ENCODE measurements at regions not wholly inside any gene's neighbourhood (a gene's known extent, or its start where the extent isn't known, plus 50 kb on each side); places are given as distances from the start of the nearest gene placed in this dataset.

- no peaks in the 10 kb centered on the region for H3K27me3 ChIP-seq (ENCODE audit: insufficient read depth)
- TF ChIP-seq MXI1 (IDR thresholded peaks at IDR 0.05; ENCODE audit: low read depth, low read length) (no peak), CTCF (IDR thresholded peaks at IDR 0.05) (no peak), MAX (IDR thresholded peaks at IDR 0.05; ENCODE audit: low read depth) (no peak), FOXM1 (IDR thresholded peaks at IDR 0.05; ENCODE audit: low read depth) (no peak), POLR2AphosphoS5 (IDR thresholded peaks at IDR 0.05; ENCODE audit: low read depth, low read length) (no peak), FOSL2 (IDR thresholded peaks at IDR 0.05; ENCODE audit: borderline replicate concordance, low read depth) (no peak), REST (IDR thresholded peaks at IDR 0.05; ENCODE audit: low read depth, low read length) (no peak), USF1 (IDR thresholded peaks at IDR 0.05; ENCODE audit: borderline replicate concordance, low read depth) (no peak), SMC3 (IDR thresholded peaks at IDR 0.05; ENCODE audit: low read depth, low read length) (no peak), RAD21 (IDR thresholded peaks at IDR 0.05; ENCODE audit: low read length) (no peak), SIN3A (IDR thresholded peaks at IDR 0.05; ENCODE audit: borderline replicate concordance, low read depth, low read length) (no peak), TAF1 (IDR thresholded peaks at IDR 0.05; ENCODE audit: borderline replicate concordance, low read depth, low read length) (no peak), FOXJ3 (CRISPR knock-in tag; IDR thresholded peaks at IDR 0.05) (no peak), ELF1 (IDR thresholded peaks at IDR 0.05) (no peak), YY1 (IDR thresholded peaks at IDR 0.05; ENCODE audit: low read depth) (no peak)
- no peaks in the 10 kb centered on the region for H4K20me1 ChIP-seq (ENCODE audit: insufficient read depth)
- H3K9me2 ChIP-seq = no peaks in the 10 kb centered on the region
- H3K4me1 ChIP-seq (ENCODE audit: control insufficient read depth in 1 of 2, insufficient read depth in 2 of 2, low read depth in 1 of 2, low read length in 1 of 2) = peaks cover 3 to 7% of the 10 kb centered on the region in 2 experiments; a peak in 3 of 4 replicates
- DNase-seq = no peak
- ChIA-PET CTCF (interaction anchor here (0.6 to 1.2 kb wide), 5 partner anchors 10 to 742 kb away, joined by 3 to 4 read pairs (median 3); no protein-coding TSS in a partner anchor), POLR2A (no interaction called here)
- no peak overlapping the region for H3K4me2 ChIP-seq
- H3K79me2 ChIP-seq (ENCODE audit: insufficient read depth) = no peaks in the 10 kb centered on the region
- H3K27ac ChIP-seq (ENCODE audit: low read depth in 2 of 2, low read length in 1 of 2) = no peak overlapping the region
- H2AFZ ChIP-seq (ENCODE audit: low read depth) = no peak overlapping the region
- H3K9me3 ChIP-seq = no peaks in the 10 kb centered on the region
- no peak overlapping the region for H3K4me3 ChIP-seq (ENCODE audit: low read depth in 2 of 2, low read length in 1 of 2)
- H3F3A ChIP-seq (replicated peaks; ENCODE audit: insufficient read depth) = peaks cover 5% of the 10 kb centered on the region
- no peak overlapping the region for H3K9ac ChIP-seq
- H3K36me3 ChIP-seq (replicated peaks in 1 of 2; ENCODE audit: control insufficient read depth in 1 of 2, insufficient read depth in 2 of 2, low read length in 1 of 2) = no peaks in the 10 kb centered on the region
- WGBS (ENCODE audit: low lambda C conversion rate) = 77% methylated on average over 11 of the region's 11 CpGs
Measured at GRCh38 chr10:59088912-59089573, 87.4 kb upstream of the PHYHIPL start.
